BJ (cell line): ENCODE measurements at regions not wholly inside any gene's neighbourhood (a gene's known extent, or its start where the extent isn't known, plus 50 kb on each side); places are given as distances from the start of the nearest gene placed in this dataset.

Experiments used
- CTCF ChIA-PET: fragments of 350-600 bp; formaldehyde crosslinking; extraction: SDS; loops from one replicate; lab custom pipeline; 2021; ENCODE audit warnings: antibody characterized with exemption, inconsistent platforms; lab: Yijun Ruan, JAX
- POLR2A ChIA-PET: fragments of 300-600 bp; sonication (Branson Sonifier 250); formaldehyde crosslinking; extraction: SDS; loops from one replicate; lab custom pipeline; 2021; ENCODE audit warnings: antibody characterized with exemption; lab: Charles Lee
- DNase-seq: peaks from one replicate; pipeline ENCODE4 v3.0.0-alpha.2; 2011; ENCODE audit warnings: low read depth
- H3K27me3 ChIP-seq: 2 replicates; pipeline ENCODE4 v1.6.0; 2011; ENCODE audit warnings: low read length; ENCODE audit not compliant: control insufficient read depth, insufficient read depth
- H3K36me3 ChIP-seq: 2 replicates; pipeline ENCODE4 v1.5.1; 2011; ENCODE audit warnings: low read length; ENCODE audit not compliant: control insufficient read depth, insufficient read depth
- H3K4me3 ChIP-seq: 2 replicates; pipeline ENCODE4 v1.5.1; 2011; ENCODE audit warnings: low read depth, mild to moderate bottlenecking, control low read depth, low read length
- CTCF ChIP-seq: IDR thresholded peaks from 2 replicates; pipeline ENCODE4 v1.5.1; 2011; ENCODE audit warnings: low read depth, mild to moderate bottlenecking, control low read depth, inconsistent platforms, low read length, moderate library complexity; ENCODE audit not compliant: insufficient read depth

- POLR2A ChIA-PET, result no interaction called here
- CTCF ChIA-PET, result no interaction called here
These were observed 1361.6 kb upstream of the CHAC2 start for GRCh38 chr2:52405980-52406379.

GRCh38 chr2:52404866-52405265, 1362.7 kb upstream of the CHAC2 start:
- CTCF ChIA-PET, result no interaction called here
- Histone ChIP-seq H3K27me3 (no peaks in the 10 kb centered on the region), H3K4me3 (no peak overlapping the region), H3K36me3 (no peaks in the 10 kb centered on the region)
- DNase-seq, result no peak
- TF ChIP-seq CTCF, result no peak
- POLR2A ChIA-PET, result no interaction called here

More at GRCh38 chr2:52405980-52406379, 1361.6 kb upstream of the CHAC2 start:
- no peak for TF ChIP-seq CTCF
- Histone ChIP-seq H3K27me3 (no peaks in the 10 kb centered on the region), H3K36me3 (no peaks in the 10 kb centered on the region), H3K4me3 (no peak overlapping the region)
- DNase-seq, result no peak

GRCh38 chr2:52404046-52404445, 1363.6 kb upstream of the CHAC2 start:
- H3K36me3 ChIP-seq, result no peaks in the 10 kb centered on the region
- no peak overlapping the region for H3K4me3 ChIP-seq
- no peaks in the 10 kb centered on the region for H3K27me3 ChIP-seq
- ChIA-PET CTCF (no interaction called here), POLR2A (no interaction called here)
- no peak for TF ChIP-seq CTCF
- DNase-seq, result no peak

- Histone ChIP-seq H3K4me3 (no peak overlapping the region), H3K36me3 (no peaks in the 10 kb centered on the region), H3K27me3 (no peaks in the 10 kb centered on the region)
- POLR2A ChIA-PET, result no interaction called here
- no peak for TF ChIP-seq CTCF
- CTCF ChIA-PET, result no interaction called here
- DNase-seq, result no peak
These were observed 1365.5 kb upstream of the CHAC2 start for GRCh38 chr2:52402128-52402527.

GRCh38 chr2:52396836-52397235, 1364.9 kb upstream of the NRXN1 start:
- DNase-seq, result no peak
- POLR2A ChIA-PET, result no interaction called here
- no peak for TF ChIP-seq CTCF
- no peaks in the 10 kb centered on the region for H3K27me3 ChIP-seq
- CTCF ChIA-PET, result no interaction called here
- no peak overlapping the region for H3K4me3 ChIP-seq
- H3K36me3 ChIP-seq, result no peaks in the 10 kb centered on the region
